Testis (tissue), 2 donors: ENCODE measurements at regions not wholly inside any gene's neighbourhood (a gene's known extent, or its start where the extent isn't known, plus 50 kb on each side); places are given as distances from the start of the nearest gene placed in this dataset.

ENCODE experiments used
- DNase-seq: peaks from one replicate; pipeline ENCODE4 v3.0.0-alpha.2; 2019
- H3K27ac ChIP-seq, 2 donors: fragments of 200-600 bp; sonication (generic); one replicate each; pipeline ENCODE4 v1.5.1; 2019
- H3K27me3 ChIP-seq: fragments of 200-600 bp; sonication (generic); one replicate; pipeline ENCODE4 v1.5.1; 2019
- H3K36me3 ChIP-seq: fragments of 200-600 bp; sonication (generic); one replicate; pipeline ENCODE4 v1.5.1; 2017; ENCODE audit warnings: low read depth; ENCODE audit errors: missing control alignments
- H3K4me1 ChIP-seq: fragments of 200-600 bp; sonication (generic); one replicate; pipeline ENCODE4 v1.5.1; 2019
- H3K4me3 ChIP-seq, 2 donors: fragments of 200-600 bp; sonication (generic); one replicate each; pipeline ENCODE4 v1.5.1; 2017 to 2019
- H3K9me3 ChIP-seq: fragments of 200-600 bp; sonication (generic); one replicate; pipeline ENCODE4 v1.5.1; 2017
- POLR2A ChIP-seq: fragments of 450-650 bp; IDR thresholded peaks from one replicate; pipeline ENCODE4 v1.6.1; 2017; ENCODE audit warnings: antibody characterized with exemption, mild to moderate bottlenecking, moderate library complexity
- WGBS, 2 donors: methylation state at CpG; one replicate each; pipeline ENCODE4 v1.1.5; 2018; 5-methylcytosine and 5-hydroxymethylcytosine counted together
- intact Hi-C: fragments of 100-400 bp; cut with DNase I; formaldehyde crosslinking; loops from one replicate; pipeline ENCODE4 v1.15.1; 2023; ENCODE audit warnings: low total_unique reads
- TF ChIP-seq, protein P1 (sequence below), 3 experiments: fragments of 450-650 bp in 2 of 3; fragments of 200-600 bp in 1 of 3; sonication (generic) in 1 of 3; IDR thresholded peaks; one replicate each; pipeline ENCODE4 v1.5.1; 2016 to 2019; ENCODE audit warnings: antibody characterized with exemption in 3 of 3, mild to moderate bottlenecking in 2 of 3, moderate library complexity in 1 of 3

- intact Hi-C loops: no loop called here
- Histone ChIP-seq H3K36me3 (no peaks in the 10 kb centered on the region), H3K27ac (no peak overlapping the region), H3K4me1 (no peaks in the 10 kb centered on the region), H3K9me3 (no peaks in the 10 kb centered on the region), H3K27me3 (no peaks in the 10 kb centered on the region), H3K4me3 (no peak overlapping the region)
- no peak for DNase-seq
- TF ChIP-seq POLR2A: no peak
- TF ChIP-seq, protein P1, sequence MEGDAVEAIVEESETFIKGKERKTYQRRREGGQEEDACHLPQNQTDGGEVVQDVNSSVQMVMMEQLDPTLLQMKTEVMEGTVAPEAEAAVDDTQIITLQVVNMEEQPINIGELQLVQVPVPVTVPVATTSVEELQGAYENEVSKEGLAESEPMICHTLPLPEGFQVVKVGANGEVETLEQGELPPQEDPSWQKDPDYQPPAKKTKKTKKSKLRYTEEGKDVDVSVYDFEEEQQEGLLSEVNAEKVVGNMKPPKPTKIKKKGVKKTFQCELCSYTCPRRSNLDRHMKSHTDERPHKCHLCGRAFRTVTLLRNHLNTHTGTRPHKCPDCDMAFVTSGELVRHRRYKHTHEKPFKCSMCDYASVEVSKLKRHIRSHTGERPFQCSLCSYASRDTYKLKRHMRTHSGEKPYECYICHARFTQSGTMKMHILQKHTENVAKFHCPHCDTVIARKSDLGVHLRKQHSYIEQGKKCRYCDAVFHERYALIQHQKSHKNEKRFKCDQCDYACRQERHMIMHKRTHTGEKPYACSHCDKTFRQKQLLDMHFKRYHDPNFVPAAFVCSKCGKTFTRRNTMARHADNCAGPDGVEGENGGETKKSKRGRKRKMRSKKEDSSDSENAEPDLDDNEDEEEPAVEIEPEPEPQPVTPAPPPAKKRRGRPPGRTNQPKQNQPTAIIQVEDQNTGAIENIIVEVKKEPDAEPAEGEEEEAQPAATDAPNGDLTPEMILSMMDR (IDR thresholded peaks at IDR 0.05): no peak
- WGBS, 2 donors: 48 to 59% methylated on average over 1 of the region's 1 CpG
Observed at GRCh38 chr6:18829272-18829870, 442.2 kb downstream of the RNF144B start.

DNA sequence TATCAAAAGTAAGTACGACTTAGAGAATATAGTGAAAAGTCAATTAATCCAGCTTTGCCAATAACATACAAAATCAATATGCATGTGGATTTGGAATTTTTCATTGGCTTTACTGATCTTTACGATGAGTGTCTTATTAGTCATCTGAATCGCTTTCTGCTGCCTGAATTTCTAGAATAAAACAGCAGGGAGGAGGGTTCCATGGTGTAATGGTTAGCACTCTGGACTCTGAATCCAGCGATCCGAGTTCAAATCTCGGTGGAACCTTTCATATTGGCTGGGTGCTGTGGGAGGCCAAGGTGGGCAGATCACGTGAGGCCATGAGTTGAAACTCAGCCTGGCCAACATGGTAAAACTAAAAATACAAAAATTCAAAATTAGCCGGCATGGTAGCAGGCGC lies 448.8 kb downstream of the RNF144B start:
- no peaks in the 10 kb centered on the region for H3K4me1 ChIP-seq
- intact Hi-C loops: no loop called here
- H3K27ac ChIP-seq: no peak overlapping the region
- no peak overlapping the region for H3K4me3 ChIP-seq
- no peaks in the 10 kb centered on the region for H3K9me3 ChIP-seq
- 91 to 93% methylated on average over 9 of the region's 9 CpGs for WGBS, 2 donors
- DNase-seq: no peak
- TF ChIP-seq, protein P1 (IDR thresholded peaks at IDR 0.05): no peak
- no peak for TF ChIP-seq POLR2A
- H3K36me3 ChIP-seq: no peaks in the 10 kb centered on the region
- no peaks in the 10 kb centered on the region for H3K27me3 ChIP-seq

- Histone ChIP-seq H3K9me3 (no peaks in the 10 kb centered on the region), H3K36me3 (no peaks in the 10 kb centered on the region), H3K4me3 (no peak overlapping the region), H3K27ac (no peak overlapping the region), H3K4me1 (no peaks in the 10 kb centered on the region), H3K27me3 (no peaks in the 10 kb centered on the region)
- 79% methylated on average over 3 of the region's 3 CpGs for WGBS, 2 donors
- TF ChIP-seq, protein P1 (IDR thresholded peaks at IDR 0.05): no peak
- TF ChIP-seq POLR2A: no peak
- DNase-seq: no peak
- intact Hi-C loops: no loop called here
Observed at GRCh38 chr6:18837013-18837412, 449.9 kb downstream of the RNF144B start.

- no peak overlapping the region for H3K27ac ChIP-seq
- H3K27me3 ChIP-seq: no peaks in the 10 kb centered on the region
- 93 to 94% methylated on average over 1 of the region's 1 CpG for WGBS, 2 donors
- TF ChIP-seq POLR2A: no peak
- TF ChIP-seq, protein P1 (IDR thresholded peaks at IDR 0.05): no peak
- intact Hi-C loops: no loop called here
- no peaks in the 10 kb centered on the region for H3K4me1 ChIP-seq
- H3K9me3 ChIP-seq: no peaks in the 10 kb centered on the region
- DNase-seq: no peak
- no peaks in the 10 kb centered on the region for H3K36me3 ChIP-seq
- no peak overlapping the region for H3K4me3 ChIP-seq
Observed at GRCh38 chr6:18842534-18842933, 455.4 kb downstream of the RNF144B start.

DNA sequence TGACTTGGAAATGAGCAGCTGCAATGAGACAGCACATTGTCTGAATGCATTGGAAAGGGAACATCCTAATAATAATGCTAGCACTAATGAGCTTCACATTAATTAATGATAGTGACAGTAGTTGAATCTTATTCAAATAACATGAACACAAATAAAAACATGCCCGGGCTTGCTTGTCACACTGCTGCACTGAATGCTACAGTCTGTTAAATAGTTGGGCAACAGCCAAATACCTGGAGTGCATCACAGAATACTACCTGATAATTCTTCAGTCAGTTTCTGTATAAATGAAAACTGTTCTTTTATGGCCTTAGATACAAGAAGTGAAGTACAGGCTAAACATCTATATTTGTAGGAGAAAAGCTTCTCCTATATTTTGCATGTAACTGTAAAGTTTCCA lies 458.7 kb downstream of the RNF144B start:
- DNase-seq: no peak
- Histone ChIP-seq H3K27ac (no peak overlapping the region), H3K36me3 (no peaks in the 10 kb centered on the region), H3K9me3 (no peaks in the 10 kb centered on the region), H3K4me3 (no peak overlapping the region), H3K4me1 (no peaks in the 10 kb centered on the region), H3K27me3 (no peaks in the 10 kb centered on the region)
- WGBS, 2 donors: 71 to 89% methylated on average over 1 of the region's 1 CpG
- intact Hi-C loops: no loop called here
- TF ChIP-seq, protein P1 (IDR thresholded peaks at IDR 0.05): no peak
